ENCODE measurements at regions not wholly inside any gene's neighbourhood (a gene's known extent, or its start where the extent isn't known, plus 50 kb on each side); places are given as distances from the start of the nearest gene placed in this dataset.

DNA sequence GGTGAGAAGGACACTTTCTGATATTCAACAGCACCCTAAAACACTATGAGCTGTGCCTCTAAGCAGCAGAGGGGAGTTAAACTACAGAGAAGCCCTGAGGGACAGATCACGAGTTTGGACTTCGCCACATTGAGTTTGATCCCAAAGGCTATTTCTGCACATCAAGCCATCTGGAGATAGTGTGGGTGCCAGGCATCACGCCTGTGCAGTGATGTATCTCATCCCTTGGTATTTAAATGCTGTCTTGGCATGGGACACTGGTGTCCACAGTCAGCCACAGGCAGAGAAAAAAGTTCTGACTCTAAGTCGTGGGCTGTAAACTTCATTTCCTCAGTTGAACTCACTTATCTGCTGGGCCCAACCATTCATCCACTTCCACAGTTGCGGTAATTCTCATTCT, 742.3 kb upstream of the CELF4 start:
- Histone ChIP-seq H3K4me2 (ENCODE audit: low read length, poor library complexity, severe bottlenecking) (no peak overlapping the region), H3K14ac (ENCODE audit: low read length in 2 of 2) (no peak overlapping the region), H3K4me3 (ENCODE audit: insufficient read depth in 1 of 2, low read depth in 1 of 2, low read length in 2 of 2) (no peak overlapping the region), H3K4me1 (ENCODE audit: control insufficient read depth, insufficient read depth, low read depth, low read length) (no peaks in the 10 kb centered on the region), H3K79me1 (replicated peaks; ENCODE audit: low read length, poor library complexity, severe bottlenecking) (no peaks in the 10 kb centered on the region), H2BK15ac (ENCODE audit: low read depth, poor library complexity, severe bottlenecking) (no peak overlapping the region), H2BK12ac (ENCODE audit: low read length in 2 of 2) (no peak overlapping the region), H2AFZ (ENCODE audit: low read depth, low read length) (no peak overlapping the region), H3K27me3 (ENCODE audit: control insufficient read depth in 1 of 2, insufficient read depth in 1 of 2, low read length in 2 of 2) (no peaks in the 10 kb centered on the region), H3K23ac (ENCODE audit: low read length in 2 of 2) (no peak overlapping the region), H3K36me3 (ENCODE audit: control insufficient read depth in 1 of 2, insufficient read depth in 2 of 2, low read depth in 1 of 2, low read length in 2 of 2) (no peaks in the 10 kb centered on the region), H3K27ac (ENCODE audit: low read length, poor library complexity, severe bottlenecking) (no peak overlapping the region), H2BK5ac (ENCODE audit: low read depth, low read length, poor library complexity, severe bottlenecking) (no peak overlapping the region), H4K8ac (ENCODE audit: low read length) (no peak overlapping the region), H3K4ac (ENCODE audit: low read depth in 1 of 2, low read length in 2 of 2) (no peak overlapping the region), H3K9me3 (ENCODE audit: control insufficient read depth, low read length) (peaks cover 4% of the 10 kb centered on the region), H3K18ac (ENCODE audit: low read depth in 1 of 2, low read length in 2 of 2) (no peak overlapping the region), H2AK5ac (ENCODE audit: low read length, severe bottlenecking) (no peak overlapping the region), H2BK120ac (ENCODE audit: low read depth, low read length) (no peak overlapping the region), H4K91ac (ENCODE audit: low read length) (no peak overlapping the region), H3K9ac (ENCODE audit: low read length) (no peak overlapping the region)
- no peak for DNase-seq
- WGBS = 85% methylated on average over 5 of the region's 5 CpGs

DNA sequence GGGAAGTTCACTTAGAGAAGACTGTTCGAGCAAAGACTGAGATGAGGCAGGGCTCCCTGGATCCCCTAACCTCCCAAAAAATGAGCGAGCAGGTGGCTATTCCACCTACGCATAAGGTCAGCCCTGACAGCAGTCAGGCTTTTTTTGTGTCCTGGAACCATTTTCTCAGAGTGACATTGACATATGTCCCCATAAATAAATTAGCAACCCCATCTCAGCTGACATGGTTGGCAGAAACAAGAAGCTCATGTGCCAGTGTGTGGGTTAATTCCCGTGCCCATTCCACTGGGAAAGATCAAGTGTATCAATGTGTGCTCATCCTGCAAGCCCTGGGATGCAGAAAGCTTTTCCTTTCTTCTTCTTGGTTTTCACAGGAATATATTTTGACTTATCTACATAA, 740.4 kb upstream of the CELF4 start:
- WGBS = 83% methylated on average over 4 of the region's 4 CpGs
- Histone ChIP-seq H3K23ac (ENCODE audit: low read length in 2 of 2) (no peak overlapping the region), H3K4ac (ENCODE audit: low read depth in 1 of 2, low read length in 2 of 2) (no peak overlapping the region), H4K8ac (ENCODE audit: low read length) (no peak overlapping the region), H2AFZ (ENCODE audit: low read depth, low read length) (no peak overlapping the region), H2BK15ac (ENCODE audit: low read depth, poor library complexity, severe bottlenecking) (no peak overlapping the region), H2BK5ac (ENCODE audit: low read depth, low read length, poor library complexity, severe bottlenecking) (no peak overlapping the region), H3K4me2 (ENCODE audit: low read length, poor library complexity, severe bottlenecking) (no peak overlapping the region), H3K9me3 (ENCODE audit: control insufficient read depth, low read length) (peaks cover 4% of the 10 kb centered on the region), H3K36me3 (ENCODE audit: control insufficient read depth in 1 of 2, insufficient read depth in 2 of 2, low read depth in 1 of 2, low read length in 2 of 2) (no peaks in the 10 kb centered on the region), H2BK12ac (ENCODE audit: low read length in 2 of 2) (no peak overlapping the region), H3K14ac (ENCODE audit: low read length in 2 of 2) (no peak overlapping the region), H3K79me1 (replicated peaks; ENCODE audit: low read length, poor library complexity, severe bottlenecking) (no peaks in the 10 kb centered on the region), H3K27me3 (ENCODE audit: control insufficient read depth in 1 of 2, insufficient read depth in 1 of 2, low read length in 2 of 2) (no peaks in the 10 kb centered on the region), H3K9ac (ENCODE audit: low read length) (no peak overlapping the region), H3K4me3 (ENCODE audit: insufficient read depth in 1 of 2, low read depth in 1 of 2, low read length in 2 of 2) (no peak overlapping the region), H3K4me1 (ENCODE audit: control insufficient read depth, insufficient read depth, low read depth, low read length) (no peaks in the 10 kb centered on the region), H3K27ac (ENCODE audit: low read length, poor library complexity, severe bottlenecking) (no peak overlapping the region), H2AK5ac (ENCODE audit: low read length, severe bottlenecking) (no peak overlapping the region), H4K91ac (ENCODE audit: low read length) (no peak overlapping the region), H3K18ac (ENCODE audit: low read depth in 1 of 2, low read length in 2 of 2) (no peak overlapping the region), H2BK120ac (ENCODE audit: low read depth, low read length) (no peak overlapping the region)
- DNase-seq = no peak

DNA sequence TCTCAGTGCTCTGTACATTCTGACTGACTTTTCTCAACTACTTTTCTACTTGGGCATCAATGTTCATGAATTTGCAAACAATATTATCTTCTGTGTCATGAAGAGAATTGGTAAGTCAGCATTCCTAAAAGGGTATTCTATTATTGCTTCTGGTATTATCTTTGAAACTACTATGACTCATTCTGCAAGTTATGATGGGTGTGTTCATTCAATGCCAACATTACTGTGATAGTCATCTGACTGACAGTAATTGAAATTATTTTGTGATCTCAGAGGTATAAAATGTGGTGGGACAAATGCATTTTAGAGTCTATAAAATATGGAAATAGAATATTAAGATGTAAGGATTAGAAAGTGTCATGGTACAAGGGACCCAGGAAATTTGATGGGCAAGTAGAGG, 736.0 kb upstream of the CELF4 start:
- H2BK120ac ChIP-seq (ENCODE audit: low read depth, low read length) = no peak overlapping the region
- no peak overlapping the region for H2BK15ac ChIP-seq (ENCODE audit: low read depth, poor library complexity, severe bottlenecking)
- H3K36me3 ChIP-seq (ENCODE audit: control insufficient read depth in 1 of 2, insufficient read depth in 2 of 2, low read depth in 1 of 2, low read length in 2 of 2) = no peaks in the 10 kb centered on the region
- no peak overlapping the region for H3K9ac ChIP-seq (ENCODE audit: low read length)
- H3K9me3 ChIP-seq (ENCODE audit: control insufficient read depth, low read length) = peaks cover 13% of the 10 kb centered on the region
- H3K27ac ChIP-seq (ENCODE audit: low read length, poor library complexity, severe bottlenecking) = no peak overlapping the region
- no peaks in the 10 kb centered on the region for H3K27me3 ChIP-seq (ENCODE audit: control insufficient read depth in 1 of 2, insufficient read depth in 1 of 2, low read length in 2 of 2)
- no peak overlapping the region for H3K4me3 ChIP-seq (ENCODE audit: insufficient read depth in 1 of 2, low read depth in 1 of 2, low read length in 2 of 2)
- no peak overlapping the region for H3K4ac ChIP-seq (ENCODE audit: low read depth in 1 of 2, low read length in 2 of 2)
- H2AK5ac ChIP-seq (ENCODE audit: low read length, severe bottlenecking) = no peak overlapping the region
- no peak for DNase-seq
- H2AFZ ChIP-seq (ENCODE audit: low read depth, low read length) = no peak overlapping the region
- no peak overlapping the region for H3K18ac ChIP-seq (ENCODE audit: low read depth in 1 of 2, low read length in 2 of 2)
- H2BK5ac ChIP-seq (ENCODE audit: low read depth, low read length, poor library complexity, severe bottlenecking) = no peak overlapping the region
- no peak overlapping the region for H2BK12ac ChIP-seq (ENCODE audit: low read length in 2 of 2)
- no peak overlapping the region for H4K8ac ChIP-seq (ENCODE audit: low read length)
- no peaks in the 10 kb centered on the region for H3K4me1 ChIP-seq (ENCODE audit: control insufficient read depth, insufficient read depth, low read depth, low read length)
- no peak overlapping the region for H4K91ac ChIP-seq (ENCODE audit: low read length)
- no peak overlapping the region for H3K4me2 ChIP-seq (ENCODE audit: low read length, poor library complexity, severe bottlenecking)
- H3K14ac ChIP-seq (ENCODE audit: low read length in 2 of 2) = no peak overlapping the region
- H3K23ac ChIP-seq (ENCODE audit: low read length in 2 of 2) = no peak overlapping the region
- no peaks in the 10 kb centered on the region for H3K79me1 ChIP-seq (replicated peaks; ENCODE audit: low read length, poor library complexity, severe bottlenecking)

DNA sequence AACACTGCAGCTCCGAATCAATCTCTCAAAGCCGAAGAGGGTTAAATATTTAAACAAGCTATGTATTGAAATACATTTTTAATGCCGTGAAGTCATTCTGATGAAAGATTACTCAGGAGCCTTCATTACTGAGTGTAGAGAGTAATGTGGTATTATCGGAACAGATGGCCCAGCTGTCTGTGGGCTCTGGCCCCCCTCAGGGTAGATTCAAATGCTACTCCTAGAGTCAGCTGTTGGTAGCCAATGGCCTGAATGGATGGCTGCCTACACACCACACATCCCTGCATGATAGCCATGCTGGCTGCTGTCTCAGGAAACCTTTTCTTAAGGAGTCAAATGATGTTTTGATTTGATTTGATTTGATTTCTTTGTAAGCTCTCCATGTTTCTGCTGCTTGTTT, 732.3 kb upstream of the CELF4 start:
- WGBS = 93% methylated on average over 3 of the region's 4 CpGs

More for the DNA sequence above, 732.3 kb upstream of the CELF4 start:
- Histone ChIP-seq H3K79me1 (replicated peaks; ENCODE audit: low read length, poor library complexity, severe bottlenecking) (no peaks in the 10 kb centered on the region), H3K9ac (ENCODE audit: low read length) (no peak overlapping the region), H3K4me3 (ENCODE audit: insufficient read depth in 1 of 2, low read depth in 1 of 2, low read length in 2 of 2) (no peak overlapping the region), H3K4ac (ENCODE audit: low read depth in 1 of 2, low read length in 2 of 2) (no peak overlapping the region), H2BK15ac (ENCODE audit: low read depth, poor library complexity, severe bottlenecking) (no peak overlapping the region), H3K27ac (ENCODE audit: low read length, poor library complexity, severe bottlenecking) (no peak overlapping the region), H3K18ac (ENCODE audit: low read depth in 1 of 2, low read length in 2 of 2) (no peak overlapping the region), H3K27me3 (ENCODE audit: control insufficient read depth in 1 of 2, insufficient read depth in 1 of 2, low read length in 2 of 2) (no peaks in the 10 kb centered on the region), H3K9me3 (ENCODE audit: control insufficient read depth, low read length) (peaks cover 15% of the 10 kb centered on the region), H3K4me1 (ENCODE audit: control insufficient read depth, insufficient read depth, low read depth, low read length) (no peaks in the 10 kb centered on the region), H2BK12ac (ENCODE audit: low read length in 2 of 2) (no peak overlapping the region), H2BK120ac (ENCODE audit: low read depth, low read length) (no peak overlapping the region), H3K23ac (ENCODE audit: low read length in 2 of 2) (no peak overlapping the region), H4K8ac (ENCODE audit: low read length) (no peak overlapping the region), H3K36me3 (ENCODE audit: control insufficient read depth in 1 of 2, insufficient read depth in 2 of 2, low read depth in 1 of 2, low read length in 2 of 2) (no peaks in the 10 kb centered on the region), H2BK5ac (ENCODE audit: low read depth, low read length, poor library complexity, severe bottlenecking) (no peak overlapping the region), H2AK5ac (ENCODE audit: low read length, severe bottlenecking) (no peak overlapping the region), H4K91ac (ENCODE audit: low read length) (no peak overlapping the region), H3K14ac (ENCODE audit: low read length in 2 of 2) (no peak overlapping the region), H2AFZ (ENCODE audit: low read depth, low read length) (no peak overlapping the region), H3K4me2 (ENCODE audit: low read length, poor library complexity, severe bottlenecking) (no peak overlapping the region)
- no peak for DNase-seq
